Urinary bladder (tissue), 3 donors: ENCODE measurements at regions not wholly inside any gene's neighbourhood (a gene's known extent, or its start where the extent isn't known, plus 50 kb on each side); places are given as distances from the start of the nearest gene placed in this dataset.
"Not testable (repeated sequence)": the region's sequence is repeated elsewhere in the genome, so short reads cannot be mapped to it uniquely, and the experiment has no call there.

Source experiments
- DNase-seq: peaks from one replicate; pipeline ENCODE4 v3.0.0-alpha.2; 2015; ENCODE audit errors: extremely low spot score
- H3K27ac ChIP-seq: one replicate; pipeline ENCODE4 v1.5.1; 2013; ENCODE audit warnings: low read depth, mild to moderate bottlenecking, moderate library complexity
- H3K36me3 ChIP-seq: one replicate; pipeline ENCODE4 v1.6.1; 2013; ENCODE audit warnings: mild to moderate bottlenecking, moderate library complexity; ENCODE audit not compliant: insufficient read depth
- H3K4me1 ChIP-seq: one replicate; pipeline ENCODE4 v1.6.1; 2013; ENCODE audit warnings: mild to moderate bottlenecking, moderate library complexity; ENCODE audit not compliant: insufficient read depth
- H3K4me3 ChIP-seq: one replicate; pipeline ENCODE4 v1.5.1; 2013; ENCODE audit warnings: low read depth, low read length
- WGBS: extraction: QIAGEN DNeasy Blood & Tissue Kit; methylation state at CpG from one replicate; pipeline ENCODE4 v1.1.7; 2013; 5-methylcytosine and 5-hydroxymethylcytosine counted together
- donor health status: healthy with polysubstance abuse.
- donor health status: healthy.

DNA sequence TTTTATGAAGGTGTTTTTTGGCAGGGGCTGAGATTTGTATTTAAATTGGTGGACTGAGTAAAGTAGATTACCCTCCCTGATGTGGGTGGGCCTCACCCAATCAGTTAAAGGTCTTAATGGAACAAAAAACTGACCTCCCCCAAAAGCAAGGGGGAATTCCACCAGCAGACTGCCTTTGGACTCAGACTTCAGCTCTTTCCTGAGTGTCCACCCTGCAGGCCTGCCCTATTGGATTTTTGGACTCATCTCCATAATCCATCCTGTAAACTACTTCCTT lies 228.4 kb upstream of the CAND1 start:
- no peak for DNase-seq
- no peak overlapping the region for H3K4me3 ChIP-seq

DNA sequence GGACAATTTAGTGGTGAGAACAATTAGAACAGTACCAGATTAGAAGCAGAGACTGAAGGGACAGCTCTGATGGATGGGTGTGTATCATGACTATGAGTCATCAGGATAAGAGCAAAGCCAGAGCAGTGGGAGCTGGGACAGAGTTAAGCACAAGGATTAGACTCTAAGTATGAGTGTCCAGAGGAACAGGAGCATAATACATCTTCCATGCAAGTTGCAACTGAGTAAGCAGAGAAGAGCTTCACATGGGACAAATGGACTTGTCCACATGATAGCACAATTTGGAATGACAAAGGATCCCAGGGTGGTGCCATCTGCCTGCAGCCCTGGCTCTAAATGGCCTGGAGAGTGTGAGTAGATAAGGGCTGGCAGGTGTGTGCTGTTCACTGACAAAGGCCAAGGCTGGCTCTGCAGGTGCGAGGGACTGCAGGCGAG lies 226.4 kb upstream of the CAND1 start:
- DNase-seq = no peak
- Histone ChIP-seq H3K27ac (no peak overlapping the region), H3K4me3 (no peak overlapping the region), H3K36me3 (no peaks in the 10 kb centered on the region), H3K4me1 (no peaks in the 10 kb centered on the region)
- WGBS = 90% methylated on average over 2 of the region's 2 CpGs

More for the DNA sequence above, 228.4 kb upstream of the CAND1 start:
- no peaks in the 10 kb centered on the region for H3K36me3 ChIP-seq
- H3K4me1 ChIP-seq = no peaks in the 10 kb centered on the region
- H3K27ac ChIP-seq = no peak overlapping the region

- H3K27ac ChIP-seq = no peak overlapping the region
Observed at GRCh38 chr12:67043771-67044170, 225.4 kb upstream of the CAND1 start.

GRCh38 chr12:67045650-67046049 lies 223.5 kb upstream of the CAND1 start:
- WGBS = 83% methylated on average over 5 of the region's 5 CpGs
- H3K36me3 ChIP-seq = no peaks in the 10 kb centered on the region
- no peak overlapping the region for H3K4me3 ChIP-seq
- H3K4me1 ChIP-seq = no peaks in the 10 kb centered on the region
- no peak for DNase-seq
- no peak overlapping the region for H3K27ac ChIP-seq

More at GRCh38 chr12:67043771-67044170, 225.4 kb upstream of the CAND1 start:
- 15% methylated on average over 1 of the region's 1 CpG for WGBS
- Histone ChIP-seq H3K4me1 (no peaks in the 10 kb centered on the region), H3K4me3 (no peak overlapping the region), H3K36me3 (no peaks in the 10 kb centered on the region)
- no peak for DNase-seq

- 76% methylated on average over 4 of the region's 4 CpGs for WGBS
- H3K36me3 ChIP-seq = no peaks in the 10 kb centered on the region
- no peak for DNase-seq
- H3K4me3 ChIP-seq = no peak overlapping the region
- no peak overlapping the region for H3K27ac ChIP-seq
- H3K4me1 ChIP-seq = no peaks in the 10 kb centered on the region
Observed at GRCh38 chr12:67046062-67046461, 223.1 kb upstream of the CAND1 start.

- no peak overlapping the region for H3K4me3 ChIP-seq
- H3K27ac ChIP-seq = no peak overlapping the region
- WGBS = 83% methylated on average over 2 of the region's 2 CpGs
- H3K36me3 ChIP-seq = no peaks in the 10 kb centered on the region
- no peaks in the 10 kb centered on the region for H3K4me1 ChIP-seq
- no peak for DNase-seq
Observed at GRCh38 chr12:67047634-67048033, 221.5 kb upstream of the CAND1 start.

DNA sequence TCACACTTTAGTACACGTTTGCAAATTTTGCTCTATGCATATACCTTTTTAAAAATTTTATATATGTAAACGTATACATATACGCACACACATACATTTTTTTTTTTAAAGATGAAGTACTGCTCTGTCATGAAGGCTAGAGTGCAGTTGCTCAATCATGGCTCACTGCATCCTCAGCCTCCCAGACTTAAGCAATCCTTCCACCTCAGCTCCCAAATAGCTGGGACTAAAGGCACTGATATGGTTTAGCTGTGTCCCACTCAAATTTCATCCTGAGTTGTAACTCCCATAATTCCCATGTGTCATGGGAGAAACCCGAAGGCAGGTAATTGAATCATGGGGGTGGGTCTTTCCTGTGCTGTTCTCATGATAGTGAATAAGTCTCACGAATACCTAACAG lies 220.8 kb upstream of the CAND1 start:
- no peak for DNase-seq
- Histone ChIP-seq H3K4me1 (no peaks in the 10 kb centered on the region), H3K4me3 (no peak overlapping the region), H3K36me3 (no peaks in the 10 kb centered on the region), H3K27ac (no peak overlapping the region)
- WGBS = 92% methylated on average over 5 of the region's 5 CpGs

DNA sequence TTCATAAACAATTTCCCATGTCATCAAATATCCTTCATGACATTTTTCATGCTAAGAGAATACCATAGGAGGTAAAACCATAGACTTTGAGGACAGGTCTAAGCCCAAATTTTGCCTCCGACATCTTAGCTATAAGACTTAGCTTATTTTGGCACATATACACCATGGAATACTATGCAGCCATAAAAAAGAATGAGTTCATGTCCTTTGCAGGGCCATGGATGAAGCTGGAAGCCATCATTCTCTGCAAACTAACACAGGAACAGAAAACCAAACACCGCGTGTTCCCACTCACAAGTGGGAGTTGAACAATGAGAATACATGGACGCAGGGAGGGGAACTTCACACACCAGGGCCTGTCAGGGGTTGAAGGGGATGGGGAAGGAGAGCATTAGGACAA lies 220.0 kb upstream of the CAND1 start:
- H3K27ac ChIP-seq, H3K36me3 ChIP-seq, DNase-seq, H3K4me1 ChIP-seq, H3K4me3 ChIP-seq: not testable (repeated sequence)
- WGBS = 73% methylated on average over 4 of the region's 4 CpGs

DNA sequence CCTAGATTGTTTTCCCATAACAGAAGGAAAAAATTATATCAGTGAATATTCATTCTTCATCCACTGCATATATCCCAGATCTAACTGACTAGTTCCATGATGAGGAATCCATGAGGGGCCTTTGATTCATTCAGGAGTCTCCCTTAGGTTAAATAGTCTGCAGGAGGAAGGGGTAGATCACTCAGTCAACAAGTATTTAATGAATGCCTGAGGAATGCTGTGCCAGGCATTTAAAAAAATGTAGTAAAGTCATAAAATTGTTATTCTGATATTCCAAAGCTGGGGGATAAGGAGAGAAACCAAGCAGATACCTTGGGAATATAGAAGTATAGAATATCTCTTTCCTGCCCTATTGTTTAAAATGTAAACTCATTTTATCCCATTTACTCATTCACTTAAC lies 216.2 kb upstream of the CAND1 start:
- no peak overlapping the region for H3K27ac ChIP-seq
- H3K4me1 ChIP-seq = no peaks in the 10 kb centered on the region
- no peak overlapping the region for H3K4me3 ChIP-seq
- DNase-seq = no peak
- no peaks in the 10 kb centered on the region for H3K36me3 ChIP-seq

DNA sequence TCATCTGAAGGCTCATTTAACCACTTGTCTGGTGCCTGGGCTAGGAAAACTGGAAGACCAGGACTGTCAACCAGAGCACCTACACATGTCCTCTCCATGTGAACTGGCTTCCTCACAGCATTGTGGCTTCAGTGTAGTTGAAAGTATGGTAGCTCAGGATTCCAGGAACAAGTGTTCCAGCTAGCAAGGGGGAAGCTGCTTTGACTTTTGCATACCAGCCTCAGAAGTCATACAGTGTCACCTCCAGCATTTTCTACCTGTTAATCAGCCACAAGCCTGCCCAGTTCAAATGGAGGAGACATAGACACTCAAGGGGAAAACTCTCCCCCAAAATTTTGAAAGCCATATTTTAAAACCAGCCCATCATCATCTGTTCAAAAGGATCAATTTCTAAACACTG lies 212.8 kb upstream of the CAND1 start:
- no peak overlapping the region for H3K4me3 ChIP-seq
- DNase-seq = no peak
- no peaks in the 10 kb centered on the region for H3K36me3 ChIP-seq
- H3K27ac ChIP-seq = no peak overlapping the region
- H3K4me1 ChIP-seq = no peaks in the 10 kb centered on the region

DNA sequence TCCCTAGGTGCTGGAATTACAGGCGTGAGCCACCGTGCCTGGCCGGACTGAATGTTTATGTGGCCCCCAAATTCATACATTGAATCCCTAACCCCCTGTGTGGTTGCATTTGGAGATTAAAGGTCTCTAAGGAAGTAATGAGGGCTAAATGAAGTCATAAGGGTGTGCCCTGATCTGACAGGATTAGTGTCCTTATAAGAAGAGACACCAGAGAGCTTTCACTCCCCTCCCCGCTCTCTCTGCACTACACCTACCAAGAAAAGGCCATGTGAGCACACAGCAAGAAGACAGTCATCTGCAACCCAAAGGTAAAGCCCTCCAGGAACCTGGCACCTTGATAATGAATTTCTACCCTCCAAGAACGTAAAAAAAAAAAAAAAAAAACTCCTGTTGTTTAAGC lies 212.1 kb upstream of the CAND1 start:
- no peak overlapping the region for H3K4me3 ChIP-seq
- H3K36me3 ChIP-seq = no peaks in the 10 kb centered on the region
- no peaks in the 10 kb centered on the region for H3K4me1 ChIP-seq
- no peak for DNase-seq
- no peak overlapping the region for H3K27ac ChIP-seq
- WGBS = 90% methylated on average over 5 of the region's 5 CpGs

DNA sequence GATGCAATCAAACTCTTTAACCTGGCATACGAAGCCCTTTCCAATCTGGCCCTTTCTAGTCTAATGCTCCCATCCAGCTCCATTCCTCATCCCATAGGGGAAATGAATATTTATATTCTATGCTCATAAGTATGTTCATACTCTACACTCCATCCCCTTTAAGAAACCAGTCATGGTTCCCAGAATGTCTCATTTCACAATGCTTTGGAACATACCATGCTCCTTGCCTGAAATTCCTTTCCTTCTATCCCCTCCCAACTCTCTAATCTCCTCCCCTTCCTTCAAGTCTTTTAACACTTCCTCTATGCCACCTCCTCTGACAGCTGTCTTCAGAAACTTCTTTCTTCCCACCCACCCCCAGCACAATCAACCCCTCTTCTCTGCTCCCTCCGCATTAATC lies 207.0 kb upstream of the CAND1 start:
- DNase-seq = no peak
- Histone ChIP-seq H3K27ac (no peak overlapping the region), H3K36me3 (no peaks in the 10 kb centered on the region), H3K4me1 (no peaks in the 10 kb centered on the region), H3K4me3 (no peak overlapping the region)
- 91% methylated on average over 2 of the region's 2 CpGs for WGBS

DNA sequence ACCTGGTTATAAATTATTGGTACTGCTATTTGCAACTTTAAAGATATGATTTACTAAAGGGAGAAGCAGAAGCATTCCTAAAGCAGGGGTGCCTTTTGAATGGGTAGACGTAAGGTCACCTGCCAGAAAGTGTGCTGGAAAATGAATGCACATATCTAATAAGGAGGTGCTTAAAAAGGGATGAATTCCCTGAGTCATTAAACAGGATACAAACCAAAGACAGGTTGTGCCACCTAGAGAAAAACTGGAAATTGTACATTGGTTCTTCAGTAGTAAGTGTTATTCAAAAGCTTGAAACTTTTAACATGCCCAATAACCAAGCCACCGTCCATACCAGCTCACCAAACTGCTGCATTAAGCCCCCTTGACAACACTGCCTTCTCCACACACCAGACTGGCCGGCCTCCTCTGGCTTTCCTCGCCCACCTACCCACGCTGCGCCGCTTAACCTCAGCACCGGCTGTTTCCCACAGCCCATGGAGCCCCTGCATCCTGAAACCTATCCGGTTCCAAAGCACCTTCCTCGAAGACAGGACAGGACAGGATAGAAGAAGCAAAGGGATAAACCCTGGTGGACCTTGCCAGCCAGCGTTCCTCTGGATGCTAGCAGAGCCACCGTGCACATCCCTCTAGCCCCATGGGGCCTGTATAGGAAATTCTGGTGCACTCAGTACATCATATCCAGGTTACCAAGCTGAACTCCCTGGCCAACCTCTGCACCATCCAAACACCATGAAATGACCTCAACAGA lies 201.5 kb upstream of the CAND1 start:
- 43% methylated on average over 12 of the region's 12 CpGs for WGBS
- no peaks in the 10 kb centered on the region for H3K36me3 ChIP-seq
- no peak for DNase-seq
- peak overlapping the region; percentile 89 for H3K4me3 ChIP-seq
- H3K4me1 ChIP-seq = no peaks in the 10 kb centered on the region
- H3K27ac ChIP-seq = no peak overlapping the region

DNA sequence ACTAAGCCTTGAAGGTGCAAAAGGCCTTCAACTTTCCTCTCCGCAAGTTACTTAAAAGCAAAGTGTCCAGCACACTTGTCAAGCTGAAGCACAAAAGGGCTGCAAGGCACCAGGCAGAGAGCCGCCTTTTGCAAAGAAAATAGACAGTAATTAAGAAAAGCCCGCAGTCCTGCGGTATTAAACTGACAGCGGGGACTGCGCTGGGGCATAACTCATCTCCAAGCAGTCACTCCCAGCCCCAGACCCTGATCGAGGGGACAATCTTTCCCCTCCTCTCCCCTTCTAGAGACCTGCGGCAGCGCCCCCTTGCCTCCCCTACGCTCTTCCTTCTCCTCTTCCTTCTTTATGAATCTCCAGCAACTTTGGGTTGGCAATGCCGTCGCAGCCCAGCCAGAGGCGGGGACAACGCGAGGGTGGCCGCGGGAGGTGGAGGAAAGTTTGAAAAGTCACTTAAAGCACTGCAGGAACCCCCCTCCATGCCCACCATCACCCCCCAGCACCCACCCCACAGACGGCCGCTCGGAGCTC lies 200.9 kb upstream of the CAND1 start:
- DNase-seq = no peak
- no peaks in the 10 kb centered on the region for H3K36me3 ChIP-seq
- 3% methylated on average over 20 of the region's 20 CpGs for WGBS

More for the DNA sequence above, 200.9 kb upstream of the CAND1 start:
- peak overlapping the region; percentile 89 for H3K4me3 ChIP-seq
- no peaks in the 10 kb centered on the region for H3K4me1 ChIP-seq
- H3K27ac ChIP-seq = no peak overlapping the region
